Stimulated activated CD8-positive, alpha-beta memory T cell treated with anti-CD3 and anti-CD28 coated beads, Interleukin-12 subunit alpha, Interleukin-12 subunit beta, amount 100 ng/mL, for 24 hours (primary cell): ENCODE measurements at regions not wholly inside any gene's neighbourhood (a gene's known extent, or its start where the extent isn't known, plus 50 kb on each side); places are given as distances from the start of the nearest gene placed in this dataset.

Experiments used
- DNase-seq: peaks from one replicate; pipeline ENCODE4 v3.0.0-alpha.2; 2020; ENCODE audit errors: extremely low read depth

- no peak for DNase-seq
These were observed 97.7 kb upstream of the TMEFF2 start for GRCh38 chr2:192292478-192292877.

GRCh38 chr2:192288295-192288694 lies 93.6 kb upstream of the TMEFF2 start:
- no peak for DNase-seq

GRCh38 chr2:192286093-192286701 lies 91.5 kb upstream of the TMEFF2 start:
- no peak for DNase-seq

- DNase-seq, result no peak
These were observed 88.7 kb upstream of the TMEFF2 start for GRCh38 chr2:192283450-192283849.

- DNase-seq, result no peak
These were observed 84.0 kb upstream of the TMEFF2 start for GRCh38 chr2:192278701-192279100.

GRCh38 chr2:192277494-192278109 lies 82.9 kb upstream of the TMEFF2 start:
- DNase-seq, result no peak

- DNase-seq, result no peak
These were observed 80.9 kb upstream of the TMEFF2 start for GRCh38 chr2:192275632-192276031.

GRCh38 chr2:192267484-192267883 lies 72.8 kb upstream of the TMEFF2 start:
- DNase-seq, result no peak

- DNase-seq, result no peak
These were observed 71.0 kb upstream of the TMEFF2 start for GRCh38 chr2:192265751-192266150.

- no peak for DNase-seq
These were observed 59.7 kb upstream of the TMEFF2 start for GRCh38 chr2:192254444-192254843.

GRCh38 chr2:192253692-192254091 lies 59.0 kb upstream of the TMEFF2 start:
- DNase-seq, result no peak

GRCh38 chr2:192250961-192251360 lies 56.2 kb upstream of the TMEFF2 start:
- no peak for DNase-seq

GRCh38 chr2:192247456-192247855 lies 52.7 kb upstream of the TMEFF2 start:
- DNase-seq, result no peak

- no peak for DNase-seq
These were observed 51.6 kb upstream of the TMEFF2 start for GRCh38 chr2:192246297-192246696.

GRCh38 chr2:192245329-192245728 lies 50.6 kb upstream of the TMEFF2 start:
- no peak for DNase-seq
